ENCODE measurements at regions not wholly inside any gene's neighbourhood (a gene's known extent, or its start where the extent isn't known, plus 50 kb on each side); places are given as distances from the start of the nearest gene placed in this dataset.
"Not testable (repeated sequence)": the region's sequence is repeated elsewhere in the genome, so short reads cannot be mapped to it uniquely, and the experiment has no call there.

DNA sequence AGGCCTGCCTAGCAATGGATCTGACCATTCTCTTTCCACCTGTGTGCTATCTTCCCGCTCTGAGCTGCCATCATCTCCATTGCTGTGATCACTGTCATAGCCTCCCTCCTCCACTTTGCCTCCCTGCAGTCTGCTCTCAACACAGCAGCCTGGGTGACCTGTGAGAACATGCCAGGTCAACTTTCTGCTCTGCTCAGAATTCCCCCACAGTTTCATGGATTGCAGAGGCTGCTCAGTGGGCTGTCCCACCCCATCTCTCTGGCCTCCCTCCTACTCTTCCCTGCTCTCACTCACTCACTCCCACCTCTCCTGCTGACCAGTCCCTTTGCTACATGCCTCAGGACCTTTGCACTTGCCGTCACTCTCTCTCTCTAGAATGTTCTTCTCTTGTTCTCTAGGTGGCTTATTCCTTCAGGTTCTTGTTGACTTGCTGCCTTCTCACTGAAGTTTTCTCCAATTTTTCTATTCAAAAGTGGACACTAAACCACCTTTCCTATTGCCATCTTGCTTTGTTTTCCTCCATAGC, 159.9 kb downstream of the CD83 start:
- no peak for DNase-seq

DNA sequence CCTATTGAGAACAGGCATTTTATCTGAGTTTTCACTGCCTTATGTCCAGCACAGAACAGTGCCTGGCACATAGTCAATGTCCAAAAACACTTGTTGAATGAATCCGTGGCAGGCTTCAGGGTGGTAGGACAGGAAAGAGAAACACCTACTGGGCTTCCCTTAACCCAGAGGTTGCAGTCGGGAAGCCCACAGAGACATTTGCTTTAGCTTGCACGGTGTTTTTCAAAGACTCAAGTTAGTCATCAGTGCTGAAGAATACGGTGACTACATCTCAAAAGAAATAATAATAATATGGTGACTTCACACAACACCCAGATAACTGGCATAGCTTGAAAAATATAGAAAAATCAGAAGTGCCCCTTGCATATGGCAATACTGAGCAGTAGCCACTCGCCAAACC, 160.4 kb downstream of the CD83 start:
- DNase-seq = no peak

DNA sequence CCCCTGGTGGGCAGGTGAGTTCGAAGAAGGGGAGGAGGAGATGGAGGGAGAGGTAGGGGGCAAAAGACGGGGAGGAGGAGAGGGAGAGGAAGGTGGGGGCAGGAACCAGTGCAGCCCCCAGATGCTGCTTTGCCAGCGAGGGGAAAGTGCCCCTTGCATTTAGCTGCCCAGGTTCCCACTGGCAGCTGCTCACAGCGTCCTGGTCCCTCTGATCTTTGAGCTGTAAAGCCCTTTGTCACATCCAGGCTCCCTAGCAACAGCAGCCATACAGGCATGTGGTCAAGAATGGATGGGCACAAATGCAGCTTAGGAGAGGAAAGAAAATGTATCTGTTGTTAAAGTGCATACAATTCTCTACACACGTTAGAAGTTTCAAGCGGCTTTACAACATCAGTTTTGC, 160.9 kb downstream of the CD83 start:
- no peak for DNase-seq

DNA sequence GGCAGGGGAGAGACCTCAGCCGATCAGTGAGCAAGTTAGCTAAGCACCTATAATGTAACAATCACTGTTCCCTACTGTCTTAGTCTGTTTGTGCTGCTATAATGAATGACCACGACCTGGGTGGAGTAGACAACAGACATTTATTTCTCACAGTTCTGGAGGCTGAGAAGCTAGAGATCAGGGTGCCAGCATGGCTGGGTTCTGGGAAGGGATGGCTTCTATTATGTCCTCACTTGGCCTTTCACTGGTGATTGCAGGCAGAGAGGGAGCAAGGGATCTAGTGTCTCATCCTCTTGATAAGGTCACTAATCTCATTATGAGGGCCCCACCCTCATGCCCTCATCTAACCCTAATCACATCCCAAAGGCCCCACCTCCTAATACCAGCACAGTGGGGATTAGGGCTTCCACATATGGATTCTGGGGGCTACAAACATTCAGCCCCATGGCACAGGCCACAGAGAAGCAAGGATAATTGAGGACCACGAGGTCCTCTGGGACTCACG, 162.5 kb downstream of the CD83 start:
- no peak for DNase-seq

DNA sequence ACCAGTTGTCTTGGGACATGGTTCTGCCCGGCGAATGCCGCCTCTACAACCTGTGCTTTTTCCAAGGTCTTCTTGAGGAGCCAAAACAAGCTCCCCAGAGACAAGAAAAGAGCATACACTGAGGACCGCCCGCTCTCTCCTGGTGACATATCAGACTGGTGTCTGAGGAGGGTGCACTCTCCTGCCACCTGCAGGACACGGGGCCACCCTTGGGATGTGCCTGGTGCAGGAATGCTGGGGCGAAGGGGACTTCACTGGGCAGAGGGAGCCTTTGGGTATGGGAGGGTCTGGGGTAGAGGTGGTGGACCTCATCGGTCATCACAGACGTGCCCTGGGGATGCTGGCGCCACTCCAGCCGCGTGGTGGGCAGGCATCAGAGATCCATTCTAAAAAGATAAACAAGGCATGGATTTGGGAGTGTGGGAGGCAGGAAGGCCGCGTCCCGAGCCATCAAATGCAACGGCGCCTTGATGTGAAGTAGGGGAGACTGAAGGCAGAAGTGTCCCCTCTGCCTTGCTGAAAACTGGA, 163.3 kb downstream of the CD83 start:
- DNase-seq = peak in 1 of 2 experiments; percentile 12

DNA sequence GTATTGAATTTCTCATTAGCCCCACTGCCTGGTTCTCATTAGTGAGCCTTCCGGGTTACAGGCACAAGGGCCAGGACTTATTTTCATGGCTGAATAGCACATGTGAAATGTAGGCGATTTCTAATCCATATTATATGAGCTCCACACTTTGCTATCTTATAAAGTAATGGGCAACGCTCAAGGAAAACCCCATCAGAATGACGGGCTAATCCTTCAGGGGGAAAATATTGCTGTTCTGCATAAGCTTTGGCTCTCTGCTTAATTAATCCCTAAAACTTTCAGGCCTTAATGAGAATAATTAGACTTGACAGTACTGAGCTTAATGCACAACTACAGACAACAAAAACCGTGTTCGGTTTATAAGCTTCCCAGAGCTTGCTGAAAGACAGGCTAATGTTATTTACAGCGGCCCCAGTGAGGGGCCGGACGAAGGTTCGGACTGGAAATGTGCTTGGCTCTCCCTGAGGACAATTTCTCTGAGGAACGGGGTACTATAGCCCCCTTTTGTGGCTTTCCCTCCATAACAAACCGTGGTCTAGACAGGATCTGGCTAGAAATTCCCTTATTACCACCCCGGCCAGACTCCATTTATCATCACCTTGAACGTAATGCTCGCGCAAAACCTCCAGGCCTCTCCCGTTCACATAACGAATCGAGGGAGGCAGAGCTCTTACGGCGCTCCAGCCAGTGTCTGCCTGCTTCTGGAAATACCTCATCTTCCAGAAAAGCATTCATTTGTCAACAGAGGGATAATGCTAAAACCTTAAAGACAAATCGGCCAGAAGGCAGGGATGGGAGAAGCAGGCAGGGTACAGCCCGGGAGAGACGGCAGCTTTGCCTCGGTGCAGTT, 164.5 kb downstream of the CD83 start:
- DNase-seq = no peak

DNA sequence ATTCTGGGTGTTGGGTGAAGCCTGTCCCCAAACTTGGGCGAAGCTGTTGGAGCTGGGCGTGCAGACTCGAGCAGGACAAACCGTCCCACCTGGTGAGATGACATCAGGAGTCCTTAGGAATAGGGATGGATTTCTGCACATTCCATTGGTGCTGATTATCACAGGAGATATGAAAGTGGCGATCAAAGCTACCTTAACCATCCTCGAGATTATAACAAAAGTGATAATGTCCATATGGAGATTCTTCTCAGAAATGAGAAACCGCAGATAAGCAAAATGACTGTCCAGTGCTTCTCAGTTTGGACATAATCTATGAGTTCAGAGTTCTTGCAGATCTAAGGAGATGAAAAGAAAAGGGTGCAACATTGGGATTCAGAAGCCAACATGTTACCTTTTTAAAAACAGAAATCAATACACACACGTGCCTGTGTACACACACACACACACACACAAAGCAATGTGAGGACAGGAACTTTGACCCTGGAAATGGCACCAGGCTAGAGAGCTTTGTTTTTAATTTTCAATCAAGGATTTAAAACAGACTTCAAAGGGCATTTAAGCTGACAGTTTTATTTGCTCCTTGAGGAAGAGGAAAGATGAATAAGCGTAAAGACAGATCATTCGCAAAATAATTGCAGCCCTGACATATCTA, 165.4 kb downstream of the CD83 start:
- no peak for DNase-seq

DNA sequence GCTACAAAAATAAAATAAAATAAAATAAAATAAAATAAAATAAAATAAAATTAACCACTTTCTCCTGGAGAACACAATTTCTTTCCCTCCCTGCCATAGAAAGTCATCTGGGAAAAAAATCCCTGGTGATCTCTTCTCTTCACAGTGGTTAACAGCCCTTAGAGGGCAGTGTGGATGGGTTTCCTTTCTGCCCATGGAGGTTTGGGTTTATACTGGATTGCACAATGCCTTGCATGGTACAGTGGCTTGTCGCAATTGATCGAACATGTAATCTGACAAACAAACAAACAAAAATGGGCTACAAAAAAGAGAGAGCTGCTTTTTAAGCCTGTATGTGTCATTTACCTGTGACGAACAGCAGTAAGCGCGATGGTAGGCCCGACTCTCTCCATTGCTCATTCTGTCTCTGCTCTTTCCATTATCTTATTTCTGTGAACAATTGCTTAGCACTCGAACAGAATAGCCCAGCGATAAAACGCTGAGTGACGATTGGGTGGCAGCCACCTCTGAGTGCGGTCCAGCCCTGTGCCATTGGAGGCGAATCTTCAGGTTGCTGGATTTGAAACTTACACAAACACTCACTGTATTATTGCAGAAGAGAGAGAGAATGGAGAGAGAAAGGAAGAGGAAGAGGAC, 166.1 kb downstream of the CD83 start:
- no peak for DNase-seq

DNA sequence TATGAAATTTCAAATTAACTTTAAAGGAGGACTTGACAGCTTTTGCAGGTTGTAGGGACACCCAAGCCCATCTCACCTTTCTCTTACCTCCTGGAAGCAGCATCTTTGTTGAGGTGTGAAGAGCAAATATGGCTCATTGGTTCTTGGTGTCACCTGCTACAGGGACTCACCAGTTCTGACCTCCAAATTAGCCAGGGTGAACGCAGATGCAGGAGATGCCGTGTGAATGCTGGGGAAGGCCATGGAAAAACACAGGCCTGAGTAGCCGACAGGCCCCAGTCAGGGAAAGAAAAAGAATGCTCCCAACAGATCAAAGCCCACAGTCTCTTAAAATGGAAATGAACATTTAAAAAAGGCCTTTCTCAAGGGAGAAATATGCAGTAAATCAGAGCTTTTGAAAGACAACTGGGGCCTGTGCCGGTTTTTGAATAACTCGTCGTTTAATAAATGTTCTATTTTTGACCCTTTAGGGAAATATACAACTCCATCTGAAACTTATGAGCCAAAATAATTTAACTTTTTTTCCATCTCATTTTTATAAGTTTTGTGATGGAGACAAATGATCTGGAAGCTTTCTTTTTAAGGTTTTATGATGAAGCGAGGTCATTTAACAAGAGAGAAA, 167.5 kb downstream of the CD83 start:
- no peak for DNase-seq

DNA sequence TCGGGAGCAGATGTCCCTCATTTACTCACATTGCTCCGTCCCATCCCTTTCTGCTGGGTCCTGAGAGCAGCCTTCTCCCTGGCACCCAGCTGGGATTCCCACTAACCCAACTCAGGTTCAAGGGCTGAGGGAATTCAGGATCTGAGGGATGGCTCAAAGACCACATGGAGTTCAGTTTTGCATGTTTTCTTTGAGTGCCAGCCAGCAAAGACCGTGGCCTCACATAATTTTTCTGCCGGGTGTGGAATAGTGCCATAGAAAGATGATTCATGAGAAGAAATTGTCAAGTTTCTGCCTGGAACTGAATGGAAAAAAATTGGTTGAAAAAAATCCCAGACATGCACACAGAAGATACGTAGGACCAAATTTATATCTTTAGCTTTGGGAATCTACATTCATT, 168.6 kb downstream of the CD83 start:
- DNase-seq = no peak

DNA sequence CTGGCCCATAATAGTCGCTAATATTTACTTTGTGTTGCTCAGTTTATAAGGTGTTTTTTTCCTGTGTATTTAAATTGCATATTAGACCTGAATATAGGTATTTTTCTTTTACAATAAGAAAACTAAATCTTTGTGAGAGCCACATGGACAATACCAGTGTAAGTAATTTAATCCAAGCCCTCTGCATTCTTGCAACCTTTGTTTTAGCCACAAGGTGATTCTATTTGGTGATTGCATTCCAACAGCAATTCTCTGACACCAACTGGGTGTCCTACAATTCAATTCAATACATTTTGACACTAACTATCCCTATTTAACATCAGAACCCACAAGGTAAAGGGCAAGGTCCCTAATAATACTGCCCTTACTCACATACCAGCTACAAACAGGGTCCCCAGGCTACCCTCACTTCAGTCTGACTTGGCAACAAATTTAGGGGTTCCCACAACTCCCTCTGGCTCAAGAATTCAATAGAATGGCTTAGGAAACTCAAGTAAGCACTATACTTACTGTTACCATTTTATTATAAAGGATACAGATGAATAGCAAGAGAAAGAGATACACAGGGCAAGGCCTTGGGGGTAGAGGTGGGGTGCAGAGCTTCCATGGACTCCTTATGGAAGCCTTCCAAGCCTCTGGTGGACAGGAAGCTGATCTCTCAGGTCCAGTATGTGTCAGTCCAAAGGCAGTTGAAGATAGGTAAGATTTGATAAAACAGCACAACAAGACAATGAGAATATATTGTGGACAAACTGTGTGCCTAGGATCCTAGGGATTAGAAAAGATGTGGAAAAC, 169.3 kb downstream of the CD83 start:
- no peak for DNase-seq

DNA sequence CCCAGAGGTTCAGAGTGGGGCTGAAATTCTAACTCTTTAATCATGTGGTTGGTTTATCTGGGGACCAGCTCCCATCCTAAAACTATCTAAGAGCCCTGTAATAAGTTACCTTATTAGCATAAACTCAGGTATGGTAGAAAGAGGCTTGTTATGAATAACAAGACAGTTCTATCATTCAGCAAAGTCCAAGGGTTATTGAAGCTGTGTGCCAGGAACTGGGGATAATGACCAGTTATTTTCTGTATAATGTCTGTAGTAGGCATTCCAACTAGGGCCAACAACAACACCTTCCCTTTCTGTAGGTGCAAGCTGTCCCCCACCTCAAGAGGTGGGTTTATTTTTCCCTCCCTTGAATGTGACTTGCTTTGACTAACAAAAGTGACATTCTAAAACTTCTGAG, 170.1 kb downstream of the CD83 start:
- no peak for DNase-seq

DNA sequence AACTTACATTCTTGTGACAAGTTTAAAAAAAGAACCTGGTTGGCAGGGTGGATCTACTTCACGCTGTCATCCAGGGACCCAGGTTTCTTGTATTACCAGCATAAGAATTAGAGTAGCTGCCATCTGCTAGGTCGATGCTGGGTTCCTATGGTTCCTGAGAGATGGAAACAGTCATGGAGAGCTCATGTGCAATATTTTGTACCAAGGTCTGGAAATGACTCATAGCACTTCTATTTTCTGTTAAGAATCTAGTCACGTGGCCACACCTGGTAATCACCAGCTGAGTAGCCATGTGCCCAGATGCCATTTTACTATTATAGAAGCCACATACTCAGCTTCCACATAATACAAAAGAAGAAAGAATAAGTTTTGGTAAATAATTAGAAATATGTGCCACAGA, 171.3 kb downstream of the CD83 start:
- DNase-seq = no peak

DNA sequence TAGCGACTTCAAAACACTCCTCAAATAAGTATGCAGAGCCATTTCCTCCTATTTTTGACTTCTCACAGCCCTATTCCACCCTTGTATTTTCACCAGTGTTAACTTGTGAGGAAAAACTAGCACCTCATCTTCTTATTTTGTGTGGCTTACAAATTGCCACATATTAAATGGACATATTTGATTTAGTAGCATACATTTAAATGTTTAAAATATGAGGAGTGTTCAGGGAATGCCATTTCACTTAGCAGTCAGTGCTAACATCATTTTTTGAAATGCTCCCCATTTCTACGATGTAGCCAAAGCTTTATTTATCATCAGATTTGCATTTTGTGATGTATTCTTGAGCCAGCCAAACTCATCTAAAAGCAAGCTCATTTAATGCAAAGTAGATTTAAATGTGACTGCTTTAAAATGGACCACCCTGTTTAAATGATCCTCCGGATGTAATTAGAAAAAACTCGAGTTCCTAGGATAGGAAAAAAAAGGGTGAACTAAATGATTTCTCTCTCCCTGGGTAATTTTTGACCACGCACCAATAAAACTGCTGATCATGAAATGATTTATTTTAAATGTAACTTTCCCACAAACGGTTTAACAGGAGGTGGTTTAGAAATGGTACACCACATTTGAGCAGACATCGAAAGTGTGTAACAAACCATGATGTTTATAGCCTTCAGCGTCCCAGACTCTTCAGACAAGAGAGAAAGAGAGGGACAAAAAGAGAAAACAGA, 172.6 kb downstream of the CD83 start:
- no peak for DNase-seq

DNA sequence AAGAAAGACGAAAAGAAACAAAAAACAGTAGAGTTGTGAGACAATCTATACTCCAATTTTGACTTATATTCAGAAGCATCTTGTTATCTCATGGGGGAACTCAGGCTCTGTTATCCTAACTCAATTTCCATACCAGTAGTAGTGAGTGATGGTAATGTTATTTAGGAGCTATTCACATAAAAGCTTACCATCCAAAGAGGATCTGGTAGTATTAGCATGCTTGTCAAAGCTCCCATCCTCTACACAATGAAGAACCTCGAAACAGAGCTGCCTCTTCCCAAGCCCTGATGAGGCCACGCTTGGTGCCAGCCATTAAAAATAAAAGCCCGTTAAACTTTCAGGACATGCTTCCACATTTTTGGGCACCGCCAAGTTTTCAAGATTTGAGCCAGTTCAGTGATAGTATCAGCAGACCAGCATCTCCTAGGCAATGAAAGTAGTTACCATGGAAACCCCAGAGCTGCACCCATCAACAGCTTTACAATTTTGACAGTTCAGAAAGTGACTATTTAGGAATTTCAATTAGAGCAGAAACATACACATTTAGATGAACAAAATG, 173.3 kb downstream of the CD83 start:
- no peak for DNase-seq

DNA sequence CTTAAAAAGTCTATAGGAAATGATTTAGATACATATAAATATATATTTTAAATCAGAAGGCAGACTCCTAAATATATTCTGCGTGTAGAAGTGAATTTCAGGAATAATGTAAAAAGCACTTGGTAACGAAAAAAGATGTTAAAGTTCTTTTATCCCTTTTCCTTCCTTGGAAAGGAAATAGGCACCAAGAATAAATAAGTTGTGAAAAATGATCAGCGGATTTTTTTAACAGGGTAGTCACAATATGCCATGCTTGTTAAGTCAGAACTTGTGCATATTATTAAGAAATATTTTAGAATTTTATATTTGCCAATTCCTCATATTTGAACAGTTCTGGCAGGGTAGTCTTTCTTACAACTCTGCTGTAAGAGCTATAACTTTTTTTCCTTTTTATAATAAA, 173.8 kb downstream of the CD83 start:
- no peak for DNase-seq

DNA sequence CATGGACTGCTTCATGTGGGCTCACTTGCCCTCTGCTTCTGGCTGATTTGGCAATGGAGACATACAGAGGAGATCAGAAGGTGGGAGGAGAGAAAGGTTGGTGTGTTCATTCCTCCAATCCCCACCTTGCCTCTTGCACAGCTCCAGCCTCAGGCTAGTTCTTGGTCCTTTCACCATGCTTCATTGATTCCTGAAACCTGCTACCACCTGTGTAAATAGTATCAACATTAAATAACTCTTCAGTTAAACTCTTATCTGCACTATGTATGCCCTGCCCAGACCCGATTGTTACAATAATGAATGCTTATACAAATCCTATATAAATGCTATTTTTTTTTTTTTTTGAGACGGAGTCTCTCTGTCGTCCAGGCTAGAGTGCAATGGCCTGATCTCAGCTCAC, 174.5 kb downstream of the CD83 start:
- DNase-seq = no peak

DNA sequence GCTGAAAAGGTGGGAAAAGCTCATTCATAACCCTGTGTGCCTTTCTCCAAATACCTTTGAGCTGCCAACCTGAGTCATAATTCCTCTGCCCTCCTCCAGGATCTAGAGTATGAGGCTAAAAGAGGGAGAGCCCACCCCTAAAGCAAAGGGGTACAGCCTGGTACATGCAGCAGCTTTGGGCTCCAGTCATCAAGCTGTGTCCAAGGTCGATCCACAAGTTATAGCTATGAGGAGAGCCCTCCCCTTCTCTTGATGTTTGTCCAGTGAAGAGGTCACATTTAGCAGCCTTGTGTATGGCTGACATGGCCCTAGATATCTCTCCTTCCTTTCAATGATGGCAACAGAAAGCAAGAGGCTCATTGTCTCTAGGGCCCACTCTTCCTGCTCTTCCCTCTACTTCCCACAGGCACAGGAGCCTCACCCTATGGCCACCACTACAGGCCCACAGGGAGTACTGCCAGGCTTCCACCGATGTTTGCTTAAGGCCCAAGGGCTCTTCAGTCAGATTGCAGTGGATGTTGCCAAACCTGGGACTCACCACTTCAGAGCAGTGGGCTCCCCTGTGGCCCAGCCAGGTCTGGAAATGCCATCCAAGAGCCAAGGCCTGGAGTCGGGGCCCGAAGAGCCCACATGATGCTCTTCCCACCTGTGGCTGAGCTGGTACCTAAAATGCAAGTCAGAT, 176.8 kb downstream of the CD83 start:
- DNase-seq = peak in 1 of 2 experiments; percentile 30

DNA sequence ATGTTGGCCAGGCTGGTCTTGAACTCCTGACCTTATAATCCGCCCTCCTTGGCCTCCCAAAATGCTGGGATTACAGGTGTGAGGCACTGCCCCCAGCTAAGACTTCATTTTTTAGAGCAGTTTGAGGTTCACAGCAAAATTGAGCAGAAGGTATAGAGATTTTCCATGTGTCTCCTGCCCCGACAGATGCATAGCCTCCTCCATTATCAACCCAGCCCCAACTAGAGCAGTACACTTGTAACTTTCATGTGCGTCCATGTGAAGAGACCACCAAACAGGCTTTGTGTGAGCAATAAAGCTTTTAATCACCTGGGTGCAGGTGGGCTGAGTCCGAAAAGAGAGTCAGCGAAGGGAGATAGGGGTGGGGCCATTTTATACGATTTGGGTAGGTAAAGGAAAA, 179.1 kb downstream of the CD83 start:
- not testable (repeated sequence) for DNase-seq

DNA sequence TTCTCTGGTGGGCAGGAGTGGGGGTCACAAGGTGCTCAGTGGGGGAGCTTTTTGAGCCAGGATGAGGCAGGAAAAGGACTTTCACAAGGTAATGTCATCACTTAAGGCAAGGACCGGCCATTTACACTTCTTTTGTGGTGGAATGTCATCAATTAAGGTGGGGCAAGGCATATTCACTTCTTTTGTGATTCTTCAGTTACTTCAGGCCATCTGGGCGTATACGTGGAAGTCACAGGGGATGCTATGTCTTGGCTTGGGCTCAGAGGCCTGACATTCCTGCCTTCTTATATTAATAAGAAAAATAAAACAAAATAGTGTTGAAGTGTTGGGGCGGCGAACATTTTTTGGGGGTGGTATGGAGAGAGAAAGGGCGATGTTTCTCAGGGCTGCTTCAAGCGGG, 179.5 kb downstream of the CD83 start:
- not testable (repeated sequence) for DNase-seq

Data from SHP77 (cell line).